ENCODE measurements at regions not wholly inside any gene's neighbourhood (a gene's known extent, or its start where the extent isn't known, plus 50 kb on each side); places are given as distances from the start of the nearest gene placed in this dataset.

- no peak overlapping the region for H3K27ac ChIP-seq
- H3K9me3 ChIP-seq (replicated peaks): no peaks in the 10 kb centered on the region
- H3K4me1 ChIP-seq: peaks cover 12% of the 10 kb centered on the region
- DNase-seq: no peak
- no peaks in the 10 kb centered on the region for H3K27me3 ChIP-seq
- no peaks in the 10 kb centered on the region for H3K36me3 ChIP-seq
- H3K4me3 ChIP-seq: no peak overlapping the region
Observed at GRCh38 chr6:92052513-92052912, 1366.8 kb downstream of the EPHA7 start.

GRCh38 chr6:92050216-92050615 is 1369.1 kb downstream of the EPHA7 start:
- no peak for DNase-seq
- H3K4me3 ChIP-seq: no peak overlapping the region
- H3K36me3 ChIP-seq: no peaks in the 10 kb centered on the region
- H3K9me3 ChIP-seq (replicated peaks): no peaks in the 10 kb centered on the region
- peaks cover 23% of the 10 kb centered on the region for H3K4me1 ChIP-seq
- H3K27me3 ChIP-seq: no peaks in the 10 kb centered on the region
- H3K27ac ChIP-seq: no peak overlapping the region

DNA sequence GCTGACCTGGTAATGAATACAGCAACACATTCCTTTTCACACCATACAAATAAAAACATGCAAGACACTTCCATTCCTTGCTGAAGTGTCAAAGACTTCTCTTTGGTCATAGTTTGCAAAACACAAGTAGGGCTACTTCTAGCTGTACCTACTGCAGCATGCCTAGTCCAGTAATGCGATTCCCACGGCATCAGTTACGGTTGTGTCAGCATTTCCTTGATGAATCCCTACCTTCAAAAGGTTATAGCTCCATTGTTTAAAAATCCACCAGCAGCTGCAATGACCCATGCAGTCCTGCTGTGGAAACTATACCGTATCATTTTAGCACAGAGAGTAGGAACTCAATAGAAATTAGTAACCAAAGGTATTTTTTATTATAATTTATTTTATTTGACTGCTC is 1371.5 kb downstream of the EPHA7 start:
- Histone ChIP-seq H3K27me3 (no peaks in the 10 kb centered on the region), H3K27ac (peak overlapping the region; percentile 90), H3K9me3 (replicated peaks) (no peaks in the 10 kb centered on the region), H3K4me3 (peak overlapping the region; percentile 27), H3K36me3 (no peaks in the 10 kb centered on the region), H3K4me1 (peaks cover 45% of the 10 kb centered on the region)
- DNase-seq: peak; percentile 87 to 94

GRCh38 chr6:92047152-92047850 is 1372.1 kb downstream of the EPHA7 start:
- no peaks in the 10 kb centered on the region for H3K27me3 ChIP-seq
- H3K9me3 ChIP-seq (replicated peaks): no peaks in the 10 kb centered on the region
- H3K27ac ChIP-seq: peak overlapping the region; percentile 90
- H3K36me3 ChIP-seq: no peaks in the 10 kb centered on the region
- peak; percentile 31 to 67 for DNase-seq
- peaks cover 50% of the 10 kb centered on the region for H3K4me1 ChIP-seq
- peak overlapping the region; percentile 27 for H3K4me3 ChIP-seq

- H3K36me3 ChIP-seq: no peaks in the 10 kb centered on the region
- no peak overlapping the region for H3K4me3 ChIP-seq
- peak overlapping the region; percentile 97 for H3K27ac ChIP-seq
- peaks cover 51% of the 10 kb centered on the region for H3K4me1 ChIP-seq
- peak in 1 of 2 experiments; percentile 49 for DNase-seq
- no peaks in the 10 kb centered on the region for H3K27me3 ChIP-seq
- no peaks in the 10 kb centered on the region for H3K9me3 ChIP-seq (replicated peaks)
Observed at GRCh38 chr6:92044312-92044711, 1375.0 kb downstream of the EPHA7 start.

DNA sequence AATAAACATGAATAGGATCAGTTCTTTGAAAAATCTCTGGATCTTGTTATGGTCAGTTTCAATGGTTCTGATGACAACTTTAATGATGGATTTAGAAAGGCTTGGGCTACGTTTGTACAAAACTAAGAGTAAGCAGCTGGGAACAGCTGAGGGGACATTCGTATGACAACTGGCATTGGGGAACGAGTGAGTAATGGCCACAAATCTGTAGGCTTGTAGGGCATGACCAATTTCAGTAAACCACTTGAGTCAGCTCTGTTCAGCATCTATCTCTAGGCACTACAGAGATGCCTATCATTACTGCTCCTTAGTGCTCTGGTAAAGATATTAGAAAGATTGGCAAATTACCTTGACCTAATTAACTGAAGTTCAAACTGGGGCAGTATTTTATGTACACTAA is 1375.6 kb downstream of the EPHA7 start:
- no peaks in the 10 kb centered on the region for H3K36me3 ChIP-seq
- H3K4me1 ChIP-seq: peaks cover 51% of the 10 kb centered on the region
- H3K9me3 ChIP-seq (replicated peaks): no peaks in the 10 kb centered on the region
- H3K4me3 ChIP-seq: no peak overlapping the region
- H3K27me3 ChIP-seq: no peaks in the 10 kb centered on the region
- H3K27ac ChIP-seq: peak overlapping the region; percentile 97
- peak; percentile 89 to 96 for DNase-seq

DNA sequence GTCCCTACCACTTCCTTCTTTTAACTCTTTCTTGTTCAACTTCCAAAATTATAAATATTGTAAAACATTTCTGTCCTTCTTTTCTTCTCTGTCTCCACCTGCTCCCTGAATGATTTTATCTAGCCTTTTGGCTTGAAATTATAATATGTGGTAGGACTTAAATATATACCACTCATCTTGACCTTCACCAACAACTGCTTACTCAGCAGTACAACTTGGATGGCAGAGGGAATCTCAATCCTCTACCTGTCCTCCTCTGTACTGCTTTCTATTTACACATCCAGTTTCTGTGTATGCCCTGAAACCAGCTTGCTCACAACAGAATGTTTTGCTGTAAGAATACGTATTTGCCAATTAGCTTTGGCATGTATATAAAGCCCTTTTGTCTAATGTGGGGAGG is 1392.5 kb downstream of the EPHA7 start:
- Histone ChIP-seq H3K4me3 (no peak overlapping the region), H3K27me3 (no peaks in the 10 kb centered on the region), H3K36me3 (no peaks in the 10 kb centered on the region), H3K4me1 (no peaks in the 10 kb centered on the region), H3K27ac (no peak overlapping the region), H3K9me3 (replicated peaks) (no peaks in the 10 kb centered on the region; the same call in 1 of the 2 replicates)
- DNase-seq: no peak

- H3K4me1 ChIP-seq: no peaks in the 10 kb centered on the region
- DNase-seq: no peak
- H3K27ac ChIP-seq: no peak overlapping the region
- no peaks in the 10 kb centered on the region for H3K36me3 ChIP-seq
- no peaks in the 10 kb centered on the region for H3K9me3 ChIP-seq (replicated peaks)
- H3K4me3 ChIP-seq: no peak overlapping the region
- no peaks in the 10 kb centered on the region for H3K27me3 ChIP-seq
Observed at GRCh38 chr6:92024881-92025280, 1394.5 kb downstream of the EPHA7 start.

GRCh38 chr6:92024110-92024509 is 1395.2 kb downstream of the EPHA7 start:
- Histone ChIP-seq H3K27ac (no peak overlapping the region), H3K4me1 (no peaks in the 10 kb centered on the region)

DNA sequence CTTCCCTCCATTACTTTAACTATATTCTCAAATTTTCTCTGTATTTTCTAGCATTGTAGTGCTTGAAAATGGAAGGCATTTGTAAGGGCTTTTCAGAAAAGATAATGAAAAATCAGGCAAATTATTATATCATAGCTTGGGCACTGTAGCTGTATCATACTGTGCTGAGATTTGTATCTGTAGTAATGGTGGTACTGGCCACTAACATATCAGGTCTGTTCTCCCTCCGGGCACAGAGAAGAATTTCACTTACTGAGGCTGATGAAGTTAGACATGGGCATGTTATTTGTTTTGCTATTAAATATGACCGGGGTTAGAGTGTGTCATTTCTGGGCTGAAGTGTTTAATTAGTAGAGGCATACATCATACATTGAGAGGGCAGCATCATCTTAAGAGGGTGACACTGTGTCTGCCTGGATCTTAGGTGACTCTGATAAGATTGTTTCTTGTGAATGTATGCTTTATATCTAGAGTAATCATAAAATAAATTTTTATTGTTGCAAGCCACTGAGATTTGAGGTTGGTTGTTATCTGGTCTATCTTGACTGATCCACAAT is 1395.9 kb downstream of the EPHA7 start:
- no peaks in the 10 kb centered on the region for H3K4me1 ChIP-seq
- no peak for DNase-seq
- H3K27me3 ChIP-seq: no peaks in the 10 kb centered on the region

More at GRCh38 chr6:92024110-92024509, 1395.2 kb downstream of the EPHA7 start:
- Histone ChIP-seq H3K9me3 (replicated peaks) (no peaks in the 10 kb centered on the region), H3K4me3 (no peak overlapping the region), H3K27me3 (no peaks in the 10 kb centered on the region), H3K36me3 (no peaks in the 10 kb centered on the region)
- DNase-seq: no peak

GRCh38 chr6:92011681-92012245 is 1407.6 kb downstream of the EPHA7 start:
- H3K27ac ChIP-seq: no peak overlapping the region
- DNase-seq: no peak
- H3K9me3 ChIP-seq (replicated peaks): no peaks in the 10 kb centered on the region
- H3K4me1 ChIP-seq: no peaks in the 10 kb centered on the region
- H3K4me3 ChIP-seq: no peak overlapping the region
- H3K27me3 ChIP-seq: no peaks in the 10 kb centered on the region
- no peaks in the 10 kb centered on the region for H3K36me3 ChIP-seq

More for the DNA sequence above, 1395.9 kb downstream of the EPHA7 start:
- no peak overlapping the region for H3K27ac ChIP-seq
- no peak overlapping the region for H3K4me3 ChIP-seq
- H3K36me3 ChIP-seq: no peaks in the 10 kb centered on the region
- no peaks in the 10 kb centered on the region for H3K9me3 ChIP-seq (replicated peaks)

DNA sequence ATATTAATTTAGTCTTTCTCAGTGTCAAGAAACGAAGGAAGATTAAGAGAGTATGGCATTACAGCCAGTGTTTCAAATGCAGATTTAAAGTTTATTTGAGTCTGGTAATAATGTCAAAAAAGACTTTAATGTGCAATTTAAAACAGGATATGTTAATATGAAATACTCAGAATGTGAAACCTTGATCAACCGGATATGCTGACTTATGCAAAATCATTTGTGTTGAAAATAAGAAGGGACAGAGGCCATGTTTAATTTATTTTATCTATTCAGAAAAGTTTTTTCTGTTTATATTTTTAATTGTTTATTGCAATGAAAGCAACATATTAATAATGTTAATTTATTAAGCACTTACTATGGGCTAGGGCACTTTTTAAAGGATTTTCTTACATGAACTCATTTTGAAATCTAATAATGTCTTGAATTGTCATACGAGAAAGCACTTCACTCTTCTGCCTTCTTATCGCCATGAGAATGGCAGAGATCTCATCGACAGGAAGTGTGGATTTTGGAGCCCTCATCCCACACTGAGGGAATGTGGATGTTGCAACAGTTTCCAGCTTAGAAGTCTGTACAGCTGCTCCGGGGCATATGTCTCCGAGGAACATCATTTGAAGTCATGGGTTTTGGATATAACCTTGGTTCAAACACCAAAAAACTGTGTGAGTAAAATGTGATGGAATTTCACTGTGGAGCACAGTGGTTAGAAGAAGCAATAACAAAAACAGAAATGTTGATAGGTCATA is 1410.4 kb downstream of the EPHA7 start:
- Histone ChIP-seq H3K9me3 (replicated peaks) (no peaks in the 10 kb centered on the region), H3K36me3 (no peaks in the 10 kb centered on the region), H3K4me3 (no peak overlapping the region), H3K27me3 (no peaks in the 10 kb centered on the region), H3K27ac (no peak overlapping the region), H3K4me1 (no peaks in the 10 kb centered on the region)
- DNase-seq: no peak

GRCh38 chr6:92000112-92000511 is 1413.2 kb upstream of the MAP3K7 start:
- Histone ChIP-seq H3K4me1 (no peaks in the 10 kb centered on the region), H3K27ac (no peak overlapping the region), H3K9me3 (replicated peaks) (no peaks in the 10 kb centered on the region), H3K36me3 (no peaks in the 10 kb centered on the region), H3K4me3 (no peak overlapping the region), H3K27me3 (no peaks in the 10 kb centered on the region)
- DNase-seq: no peak

DNA sequence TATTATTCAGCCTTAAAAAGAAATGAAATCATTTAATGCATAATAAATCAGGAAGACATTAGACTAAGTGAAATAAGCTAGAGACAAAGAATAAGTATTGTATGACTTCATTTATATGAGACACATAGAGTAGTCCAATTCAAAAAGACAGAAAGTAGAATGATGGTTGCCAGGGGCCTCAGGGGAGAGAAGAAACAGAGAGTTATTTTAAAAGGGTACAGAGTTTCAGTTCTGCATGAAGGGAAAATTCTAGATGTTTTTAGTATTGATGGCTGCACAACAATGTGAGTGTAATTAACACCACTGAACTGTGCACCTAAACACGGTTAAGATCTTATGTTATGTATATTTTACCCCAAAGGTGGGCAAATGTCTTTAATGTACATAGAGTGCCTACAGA is 1407.9 kb upstream of the MAP3K7 start:
- no peaks in the 10 kb centered on the region for H3K36me3 ChIP-seq
- no peaks in the 10 kb centered on the region for H3K4me1 ChIP-seq
- H3K4me3 ChIP-seq: no peak overlapping the region
- DNase-seq: no peak
- H3K9me3 ChIP-seq (replicated peaks): peaks cover 5% of the 10 kb centered on the region; the same call in 1 of the 2 replicates
- no peak overlapping the region for H3K27ac ChIP-seq
- no peaks in the 10 kb centered on the region for H3K27me3 ChIP-seq

DNA sequence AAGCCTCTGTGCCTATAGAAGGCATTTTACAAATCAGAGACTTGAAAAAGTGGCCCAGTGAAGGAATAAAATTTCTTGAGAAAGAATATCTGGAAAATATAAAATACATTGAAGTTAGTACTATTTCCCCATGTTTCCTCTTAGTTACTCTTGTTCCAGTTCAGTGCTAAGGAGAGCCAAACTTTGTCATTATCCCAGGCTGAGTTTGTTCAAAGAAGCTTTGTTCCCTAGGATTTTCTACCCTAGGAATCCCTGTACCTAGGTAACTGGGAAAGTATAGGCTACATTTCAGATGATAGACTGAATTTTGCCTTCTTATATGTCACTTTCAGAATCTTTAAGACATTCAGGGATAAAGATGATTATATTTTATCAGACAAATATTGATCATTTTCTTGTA is 1395.7 kb upstream of the MAP3K7 start:
- H3K36me3 ChIP-seq: no peaks in the 10 kb centered on the region
- no peak for DNase-seq
- H3K27ac ChIP-seq: no peak overlapping the region
- H3K4me1 ChIP-seq: no peaks in the 10 kb centered on the region
- no peaks in the 10 kb centered on the region for H3K27me3 ChIP-seq
- H3K4me3 ChIP-seq: no peak overlapping the region
- H3K9me3 ChIP-seq (replicated peaks): no peaks in the 10 kb centered on the region
